HEK293T (cell line): ENCODE measurements at regions not wholly inside any gene's neighbourhood (a gene's known extent, or its start where the extent isn't known, plus 50 kb on each side); places are given as distances from the start of the nearest gene placed in this dataset.

Experiments used
- CTCF ChIA-PET: fragments of 350-600 bp; formaldehyde crosslinking; extraction: SDS; loops from one replicate; lab custom pipeline; 2021; ENCODE audit warnings: antibody characterized with exemption, inconsistent platforms; lab: Yijun Ruan, JAX
- POLR2A ChIA-PET: fragments of 350-600 bp; formaldehyde crosslinking; extraction: SDS; loops from one replicate; lab custom pipeline; 2020; ENCODE audit warnings: antibody characterized with exemption, inconsistent platforms; lab: Yijun Ruan, JAX
- DNase-seq: peaks from one replicate; pipeline ENCODE4 v3.0.0; 2012; ENCODE audit warnings: mixed read lengths; ENCODE audit errors: extremely low spot score
- ARNT ChIP-seq: fragments of 450-650 bp; IDR thresholded peaks from 2 replicates; pipeline ENCODE4 v1.6.1; 2017; ENCODE audit warnings: mild to moderate bottlenecking
- BHLHE40 ChIP-seq: fragments of 450-650 bp; IDR thresholded peaks from 2 replicates; pipeline ENCODE4 v1.6.1; 2016; ENCODE audit warnings: mild to moderate bottlenecking, moderate library complexity, borderline replicate concordance
- CTBP1 ChIP-seq: fragments of 450-650 bp; IDR thresholded peaks from 2 replicates; pipeline ENCODE4 v1.6.1; 2016; ENCODE audit warnings: borderline replicate concordance
- ELF4 ChIP-seq: fragments of 450-650 bp; IDR thresholded peaks from 2 replicates; pipeline ENCODE4 v1.6.1; 2017; ENCODE audit warnings: antibody characterized with exemption
- FOXA1 ChIP-seq: fragments of 450-650 bp; IDR thresholded peaks from 2 replicates; pipeline ENCODE4 v1.6.1; 2016; ENCODE audit warnings: mild to moderate bottlenecking
- FOXK2 ChIP-seq: fragments of 450-650 bp; IDR thresholded peaks from 2 replicates; pipeline ENCODE4 v1.6.1; 2016; ENCODE audit warnings: mild to moderate bottlenecking
- FOXM1 ChIP-seq: fragments of 450-650 bp; IDR thresholded peaks from 2 replicates; pipeline ENCODE4 v1.6.1; 2017; ENCODE audit warnings: mild to moderate bottlenecking, borderline replicate concordance
- HDGF ChIP-seq: fragments of 450-650 bp; IDR thresholded peaks from 2 replicates; pipeline ENCODE4 v1.6.1; 2017; ENCODE audit warnings: antibody characterized with exemption, borderline replicate concordance
- L3MBTL2 ChIP-seq: fragments of 450-650 bp; conservative IDR thresholded peaks from 2 replicates; pipeline ENCODE4 v1.6.1; 2016; ENCODE audit warnings: mild to moderate bottlenecking
- LEF1 ChIP-seq: fragments of 450-650 bp; IDR thresholded peaks from 2 replicates; pipeline ENCODE4 v1.6.1; 2017; ENCODE audit warnings: mild to moderate bottlenecking, borderline replicate concordance
- NFRKB ChIP-seq: fragments of 450-650 bp; IDR thresholded peaks from 2 replicates; pipeline ENCODE4 v1.6.1; 2016; ENCODE audit warnings: mild to moderate bottlenecking, moderate library complexity
- PKNOX1 ChIP-seq: fragments of 450-650 bp; IDR thresholded peaks from 2 replicates; pipeline ENCODE4 v1.6.1; 2016
- SP1 ChIP-seq: fragments of 450-650 bp; IDR thresholded peaks from 2 replicates; pipeline ENCODE4 v1.6.1; 2017
- SUZ12 ChIP-seq: fragments of 450-650 bp; IDR thresholded peaks from 2 replicates; pipeline ENCODE4 v1.6.1; 2016; ENCODE audit warnings: mild to moderate bottlenecking
- TARDBP ChIP-seq: fragments of 450-650 bp; IDR thresholded peaks from 2 replicates; pipeline ENCODE4 v1.6.1; 2016
- ZNF384 ChIP-seq: fragments of 450-650 bp; IDR thresholded peaks from 2 replicates; pipeline ENCODE4 v1.6.1; 2016

- TF ChIP-seq NFRKB (no peak), HDGF (no peak), SUZ12 (no peak), ARNT (no peak), FOXK2 (no peak), ZNF384 (no peak), SP1 (no peak), FOXM1 (no peak), BHLHE40 (no peak), CTBP1 (no peak), L3MBTL2 (no peak), FOXA1 (no peak), LEF1 (no peak), ELF4 (no peak), PKNOX1 (no peak), TARDBP (no peak)
- ChIA-PET POLR2A (no interaction called here), CTCF (no interaction called here)
- DNase-seq, result no peak
Measured at GRCh38 chr9:103660830-103661229, 433.3 kb upstream of the SMC2 start.

DNA sequence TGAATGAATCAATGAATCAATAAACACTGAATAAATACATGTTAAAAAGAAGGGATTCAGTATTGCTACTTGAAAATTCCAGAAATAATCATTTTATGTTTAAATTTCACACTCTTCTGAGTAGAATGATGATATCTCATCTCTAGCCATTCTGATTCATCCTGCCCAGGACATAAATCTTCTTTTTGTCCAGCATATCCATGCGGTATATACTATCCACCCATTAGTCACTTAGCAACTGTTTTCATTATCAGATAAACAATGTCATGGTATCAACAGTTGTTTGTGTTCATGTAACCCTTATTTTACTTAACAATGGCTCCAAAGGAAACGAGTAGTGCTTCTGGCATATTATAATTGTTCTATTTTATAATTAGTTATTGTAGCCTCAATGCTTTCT, 432.4 kb upstream of the SMC2 start:
- DNase-seq, result no peak
- TF ChIP-seq FOXA1 (no peak), ELF4 (no peak), L3MBTL2 (no peak), SUZ12 (no peak), TARDBP (no peak), FOXM1 (no peak), ZNF384 (no peak), BHLHE40 (no peak), PKNOX1 (no peak), FOXK2 (no peak), ARNT (no peak), SP1 (no peak), CTBP1 (no peak)
- ChIA-PET POLR2A (no interaction called here), CTCF (no interaction called here)

DNA sequence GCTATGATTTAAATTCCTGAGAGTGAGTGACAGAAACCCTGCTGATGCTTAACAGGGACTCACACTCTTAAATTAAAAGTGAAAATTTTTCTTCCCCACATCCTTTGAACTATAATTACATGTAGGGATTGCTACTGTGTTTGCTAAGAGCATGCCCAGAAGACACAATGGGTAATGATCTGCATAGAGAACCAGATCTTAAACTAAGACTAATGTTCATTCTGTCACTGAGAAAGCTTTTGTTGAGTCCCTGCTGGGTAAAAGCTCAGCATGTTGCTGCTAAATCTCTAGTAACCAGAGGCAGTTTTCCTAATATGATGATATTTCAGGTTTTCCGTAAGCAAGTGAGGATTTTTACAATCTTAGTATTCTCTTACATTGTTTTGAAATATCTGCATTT, 424.8 kb upstream of the SMC2 start:
- DNase-seq, result no peak
- CTCF ChIA-PET, result no interaction called here
- POLR2A ChIA-PET, result no interaction called here
- TF ChIP-seq PKNOX1, result no peak
- no peak for TF ChIP-seq ELF4
- no peak for TF ChIP-seq FOXK2
- no peak for TF ChIP-seq TARDBP
- TF ChIP-seq BHLHE40, result no peak
- no peak for TF ChIP-seq CTBP1
- no peak for TF ChIP-seq SUZ12
- no peak for TF ChIP-seq FOXM1
- no peak for TF ChIP-seq NFRKB
- TF ChIP-seq FOXA1, result no peak
- TF ChIP-seq SP1, result no peak

DNA sequence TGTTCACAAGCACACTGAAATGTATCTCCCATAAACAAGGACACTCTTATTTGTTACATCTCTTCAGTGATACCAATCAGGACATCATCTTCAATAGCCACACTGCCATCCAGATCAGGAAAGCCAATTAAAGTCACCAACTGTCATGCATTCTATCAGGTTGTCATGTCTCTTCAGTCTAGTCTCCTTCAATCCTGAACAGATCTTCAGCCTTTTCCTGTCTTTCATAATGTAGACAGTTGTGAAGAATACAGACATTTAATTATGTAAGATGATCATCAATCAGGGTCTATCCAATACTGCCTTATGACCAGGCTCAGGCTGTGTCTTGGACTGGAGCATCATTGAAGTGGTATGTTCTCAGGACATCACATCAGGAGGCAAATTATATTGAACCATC, 419.8 kb upstream of the SMC2 start:
- ChIA-PET POLR2A (no interaction called here), CTCF (no interaction called here)
- no peak for TF ChIP-seq FOXM1
- TF ChIP-seq CTBP1, result no peak
- no peak for DNase-seq

- TF ChIP-seq ZNF384 (no peak), ARNT (no peak), FOXK2 (no peak), FOXM1 (no peak), NFRKB (no peak)
- ChIA-PET CTCF (no interaction called here), POLR2A (no interaction called here)
- no peak for DNase-seq
Measured at GRCh38 chr9:103680581-103680980, 413.5 kb upstream of the SMC2 start.

DNA sequence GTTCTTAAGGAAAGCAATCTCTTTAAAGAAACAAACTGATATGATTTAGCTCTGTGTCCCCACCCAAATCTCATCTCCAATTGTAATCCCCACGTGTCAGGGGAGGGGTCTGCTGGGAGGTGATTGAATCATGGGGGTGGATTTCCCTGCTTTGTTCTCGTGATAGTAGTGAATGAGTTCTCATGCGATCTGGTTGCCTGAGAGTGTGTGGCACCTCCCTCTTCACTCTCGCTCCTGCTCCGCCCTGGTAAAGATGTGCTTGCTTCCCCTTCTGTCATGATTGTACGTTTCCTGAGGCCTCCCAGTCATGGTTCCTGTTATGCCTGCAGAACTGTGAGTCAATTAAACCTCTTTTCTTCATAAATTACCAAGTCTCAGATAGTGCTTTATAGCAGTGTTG, 412.7 kb upstream of the SMC2 start:
- ChIA-PET POLR2A (no interaction called here), CTCF (no interaction called here)
- DNase-seq, result no peak
- TF ChIP-seq SUZ12, result no peak
- no peak for TF ChIP-seq HDGF
- TF ChIP-seq BHLHE40, result no peak
- TF ChIP-seq ELF4, result no peak
- no peak for TF ChIP-seq NFRKB
- no peak for TF ChIP-seq FOXA1
- TF ChIP-seq L3MBTL2, result no peak
- no peak for TF ChIP-seq SP1
- TF ChIP-seq FOXM1, result no peak
- no peak for TF ChIP-seq FOXK2
- no peak for TF ChIP-seq CTBP1
- TF ChIP-seq LEF1, result no peak
- no peak for TF ChIP-seq PKNOX1
- TF ChIP-seq ARNT, result no peak
- no peak for TF ChIP-seq TARDBP
- no peak for TF ChIP-seq ZNF384
